HCT116 (cell line): ENCODE measurements at regions not wholly inside any gene's neighbourhood (a gene's known extent, or its start where the extent isn't known, plus 50 kb on each side); places are given as distances from the start of the nearest gene placed in this dataset.

Experiments
- ATAC-seq: fragments of 200-7000 bp; cut with Tn5 transposase; 2 replicates; pipeline ENCODE4 v1.9.1; 2020; ENCODE audit warnings: mild to moderate bottlenecking, moderate library complexity
- BruUV-seq: library from RNA; stranded (reverse); fragments of 400-500 nt; replicated peaks from 2 replicates; lab custom pipeline; 2021; lab: Mats Ljungman, UMichigan
- CTCF ChIA-PET: fragments of 300-600 bp; sonication (Branson Sonifier 250); formaldehyde crosslinking; loops from one replicate; lab custom pipeline; 2021; ENCODE audit warnings: antibody characterized with exemption; lab: Charles Lee
- POLR2A ChIA-PET: fragments of 300-600, 350-600 bp; sonication (Branson Sonifier 250); formaldehyde crosslinking; loops from one replicate; lab custom pipeline; 2021; ENCODE audit warnings: antibody characterized with exemption; lab: Charles Lee
- RAD21 ChIA-PET, 2 experiments: fragments of 300-600 bp; sonication (Branson Sonifier 250); formaldehyde crosslinking; loops; one replicate each; lab custom pipeline; 2023; ENCODE audit warnings: low total read pairs in 2 of 2; ENCODE audit not compliant: uncharacterized antibody in 2 of 2, unreplicated experiment in 2 of 2, low non-redundant PET in 1 of 2; lab: Charles Lee
- DNase-seq: peaks from one replicate; pipeline ENCODE4 v3.0.0-alpha.2; 2010; ENCODE audit warnings: low read depth, low spot score
- H2AFZ ChIP-seq: fragments of 200-600 bp; shearing (Covaris generic), sonication (generic); 2 replicates; pipeline ENCODE4 v1.6.1; 2017; ENCODE audit warnings: low read depth, mixed run types, mixed read lengths, antibody characterized with exemption, low read length; ENCODE audit not compliant: poor library complexity, severe bottlenecking
- H3K27ac ChIP-seq: 2 replicates; pipeline ENCODE4 v1.5.1; 2012; ENCODE audit warnings: low read depth, low read length
- H3K27me3 ChIP-seq: fragments of 200-600 bp; sonication (generic); 2 replicates; pipeline ENCODE4 v1.6.1; 2016; ENCODE audit warnings: mixed run types, low read length, mixed read lengths; ENCODE audit not compliant: insufficient read depth
- H3K36me3 ChIP-seq, 2 experiments: fragments of 200-500 bp in 1 of 2; fragments of 200-600 bp in 1 of 2; sonication (Bioruptor generic) in 1 of 2; sonication (generic) in 1 of 2; 2 replicates each; pipeline versions ENCODE4 v1.5.1 to v1.6.1; 2014 to 2016; ENCODE audit warnings: low read length in 2 of 2, inconsistent platforms in 1 of 2, mixed read lengths in 1 of 2, mixed run types in 1 of 2; ENCODE audit not compliant: insufficient read depth in 2 of 2, control insufficient read depth in 1 of 2
- H3K4me1 ChIP-seq, 2 experiments: fragments of 200-600 bp in 1 of 2; sonication (generic) in 1 of 2; 2 replicates each; pipeline versions ENCODE4 v1.5.1 to v1.6.1; 2012 to 2017; ENCODE audit warnings: low read length in 2 of 2, inconsistent platforms in 1 of 2, mild to moderate bottlenecking in 1 of 2, mixed read lengths in 1 of 2, mixed run types in 1 of 2, moderate library complexity in 1 of 2; ENCODE audit not compliant: insufficient read depth in 2 of 2, control insufficient read depth in 1 of 2
- H3K4me2 ChIP-seq: fragments of 200-600 bp; sonication (generic); 2 replicates; pipeline ENCODE4 v1.6.1; 2017; ENCODE audit warnings: mixed run types, low read length, mixed read lengths
- H3K4me3 ChIP-seq, 2 experiments: fragments of 200-600 bp in 1 of 2; sonication (generic) in 1 of 2; replicated peaks in 1 of 2; 2 replicates each; pipeline ENCODE4 v1.5.1; 2011 to 2016; ENCODE audit warnings: low read length in 2 of 2, control low read depth in 1 of 2, low read depth in 1 of 2, mild to moderate bottlenecking in 1 of 2, mixed read lengths in 1 of 2, mixed run types in 1 of 2
- H3K79me2 ChIP-seq: fragments of 200-600 bp; sonication (generic); 2 replicates; pipeline ENCODE4 v1.6.1; 2017; ENCODE audit warnings: mild to moderate bottlenecking, mixed run types, low read length, moderate library complexity, mixed read lengths; ENCODE audit not compliant: insufficient read depth
- H3K9ac ChIP-seq: fragments of 200-600 bp; sonication (generic); 2 replicates; pipeline ENCODE4 v1.6.1; 2016; ENCODE audit warnings: low read length, mixed read lengths
- H3K9me2 ChIP-seq: fragments of 200-600 bp; sonication (generic), shearing (Covaris generic); 2 replicates; pipeline ENCODE4 v1.6.1; 2017; ENCODE audit warnings: mixed run types, mild to moderate bottlenecking, moderate library complexity; ENCODE audit not compliant: insufficient read depth
- H3K9me3 ChIP-seq, 2 experiments: fragments of 200-500 bp in 1 of 2; fragments of 200-600 bp in 1 of 2; sonication (Bioruptor generic) in 1 of 2; sonication (generic) in 1 of 2; 2 replicates each; pipeline ENCODE4 v1.6.1; 2014 to 2017; ENCODE audit warnings: low read length in 2 of 2, mixed read lengths in 2 of 2, inconsistent platforms in 1 of 2, low read depth in 1 of 2, mild to moderate bottlenecking in 1 of 2, mixed run types in 1 of 2, moderate library complexity in 1 of 2; ENCODE audit not compliant: control insufficient read depth in 1 of 2, insufficient read depth in 1 of 2
- H4K20me1 ChIP-seq: fragments of 200-600 bp; sonication (generic), shearing (Covaris generic); 2 replicates; pipeline ENCODE4 v1.6.1; 2017; ENCODE audit warnings: mixed run types, mild to moderate bottlenecking, moderate library complexity; ENCODE audit not compliant: insufficient read depth
- CEBPB ChIP-seq: IDR thresholded peaks from 2 replicates; pipeline ENCODE4 v1.6.1; 2012; ENCODE audit warnings: low read depth
- EGR1 ChIP-seq: IDR thresholded peaks from 2 replicates; pipeline ENCODE4 v1.6.1; 2012; ENCODE audit warnings: low read depth
- ELF1 ChIP-seq: IDR thresholded peaks from 2 replicates; pipeline ENCODE4 v1.6.1; 2012; ENCODE audit warnings: low read depth, borderline replicate concordance
- EZH2phosphoT487 ChIP-seq: fragments of 200-600 bp; IDR thresholded peaks from 2 replicates; pipeline ENCODE4 v1.6.1; 2018; ENCODE audit warnings: antibody characterized with exemption, borderline replicate concordance
- FOSL1 ChIP-seq: IDR thresholded peaks from 2 replicates; pipeline ENCODE4 v1.6.1; 2012; ENCODE audit warnings: low read depth
- JUND ChIP-seq: IDR thresholded peaks from 2 replicates; pipeline ENCODE4 v1.6.1; 2012
- POLR2AphosphoS5 ChIP-seq: IDR thresholded peaks from 2 replicates; pipeline ENCODE4 v1.6.1; 2011; ENCODE audit warnings: mild to moderate bottlenecking, low read depth, low read length, moderate library complexity
- RAD21 ChIP-seq: IDR thresholded peaks from 2 replicates; pipeline ENCODE4 v1.6.1; 2012; ENCODE audit warnings: low read depth, mild to moderate bottlenecking
- SIN3A ChIP-seq: IDR thresholded peaks from 2 replicates; pipeline ENCODE4 v1.6.1; 2012; ENCODE audit warnings: low read depth
- SP1 ChIP-seq: IDR thresholded peaks from 2 replicates; pipeline ENCODE4 v1.6.1; 2012; ENCODE audit warnings: low read depth
- TCF7L2 ChIP-seq: IDR thresholded peaks from 2 replicates; pipeline ENCODE4 v1.7.0; 2011; ENCODE audit warnings: borderline replicate concordance, inconsistent platforms; ENCODE audit not compliant: insufficient read depth, insufficient read length; ENCODE audit errors: extremely low read depth
- YY1 ChIP-seq: IDR thresholded peaks from 2 replicates; pipeline ENCODE4 v1.6.1; 2011; ENCODE audit warnings: low read length, low read depth, moderate library complexity, mild to moderate bottlenecking; ENCODE audit not compliant: insufficient replicate concordance; ENCODE audit errors: extremely low read depth
- intact Hi-C: fragments of 100-400 bp; cut with micrococcal nuclease; formaldehyde crosslinking; loops from 2 replicates; pipeline ENCODE4 v1.10.0; 2022
- TF ChIP-seq, protein P1 (sequence below): IDR thresholded peaks from 2 replicates; pipeline ENCODE4 v1.6.1; 2011; ENCODE audit warnings: mild to moderate bottlenecking, low read length, moderate library complexity; ENCODE audit not compliant: insufficient replicate concordance; ENCODE audit errors: extremely low read depth
- TF ChIP-seq, protein P2 (sequence below): IDR thresholded peaks from 2 replicates; pipeline ENCODE4 v1.6.1; 2012; ENCODE audit warnings: low read depth
- TF ChIP-seq, protein P3 (sequence below): IDR thresholded peaks from 2 replicates; pipeline ENCODE4 v1.6.1; 2012

DNA sequence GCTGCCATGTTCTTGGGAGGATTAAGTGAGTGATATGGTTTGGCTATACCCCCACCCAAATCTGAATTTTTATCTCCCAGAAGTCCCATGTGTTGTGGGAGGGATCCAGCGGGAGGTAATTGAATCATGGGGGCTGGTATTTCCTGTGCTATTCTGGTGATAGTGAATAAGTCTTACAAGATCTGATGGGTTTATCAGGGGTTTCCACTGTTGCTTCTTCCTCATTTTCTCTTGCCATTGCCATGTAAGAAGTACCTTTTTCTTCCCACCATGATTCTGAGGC lies 291.4 kb downstream of the KCNS3 start:
- intact Hi-C loops: loop anchor here (10.0 kb wide), 1 partner anchor 695 kb away; no protein-coding TSS in a partner anchor
- DNase-seq (no peak), ATAC-seq (no peak)
- H4K20me1 ChIP-seq: no peaks in the 10 kb centered on the region
- H3K36me3 ChIP-seq: no peaks in the 10 kb centered on the region
- RAD21 ChIA-PET: no interaction called here
- no peaks in the 10 kb centered on the region for H3K9me2 ChIP-seq
- H3K27ac ChIP-seq: no peak overlapping the region
- H3K79me2 ChIP-seq: no peaks in the 10 kb centered on the region
- H3K27me3 ChIP-seq: no peaks in the 10 kb centered on the region
- no peak overlapping the region for H2AFZ ChIP-seq
- no peaks in the 10 kb centered on the region for H3K9me3 ChIP-seq
- no TSS peak for BruUV-seq
- H3K9ac ChIP-seq: no peak overlapping the region
- POLR2A ChIA-PET: no interaction called here
- no peak for TF ChIP-seq JUND
- no peak for TF ChIP-seq POLR2AphosphoS5
- TF ChIP-seq, protein P1, sequence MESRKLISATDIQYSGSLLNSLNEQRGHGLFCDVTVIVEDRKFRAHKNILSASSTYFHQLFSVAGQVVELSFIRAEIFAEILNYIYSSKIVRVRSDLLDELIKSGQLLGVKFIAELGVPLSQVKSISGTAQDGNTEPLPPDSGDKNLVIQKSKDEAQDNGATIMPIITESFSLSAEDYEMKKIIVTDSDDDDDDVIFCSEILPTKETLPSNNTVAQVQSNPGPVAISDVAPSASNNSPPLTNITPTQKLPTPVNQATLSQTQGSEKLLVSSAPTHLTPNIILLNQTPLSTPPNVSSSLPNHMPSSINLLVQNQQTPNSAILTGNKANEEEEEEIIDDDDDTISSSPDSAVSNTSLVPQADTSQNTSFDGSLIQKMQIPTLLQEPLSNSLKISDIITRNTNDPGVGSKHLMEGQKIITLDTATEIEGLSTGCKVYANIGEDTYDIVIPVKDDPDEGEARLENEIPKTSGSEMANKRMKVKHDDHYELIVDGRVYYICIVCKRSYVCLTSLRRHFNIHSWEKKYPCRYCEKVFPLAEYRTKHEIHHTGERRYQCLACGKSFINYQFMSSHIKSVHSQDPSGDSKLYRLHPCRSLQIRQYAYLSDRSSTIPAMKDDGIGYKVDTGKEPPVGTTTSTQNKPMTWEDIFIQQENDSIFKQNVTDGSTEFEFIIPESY: no peak
- TF ChIP-seq EGR1: no peak
- CTCF ChIA-PET: no interaction called here
- no peak overlapping the region for H3K4me2 ChIP-seq
- no peaks in the 10 kb centered on the region for H3K4me1 ChIP-seq
- H3K4me3 ChIP-seq: no peak overlapping the region

DNA sequence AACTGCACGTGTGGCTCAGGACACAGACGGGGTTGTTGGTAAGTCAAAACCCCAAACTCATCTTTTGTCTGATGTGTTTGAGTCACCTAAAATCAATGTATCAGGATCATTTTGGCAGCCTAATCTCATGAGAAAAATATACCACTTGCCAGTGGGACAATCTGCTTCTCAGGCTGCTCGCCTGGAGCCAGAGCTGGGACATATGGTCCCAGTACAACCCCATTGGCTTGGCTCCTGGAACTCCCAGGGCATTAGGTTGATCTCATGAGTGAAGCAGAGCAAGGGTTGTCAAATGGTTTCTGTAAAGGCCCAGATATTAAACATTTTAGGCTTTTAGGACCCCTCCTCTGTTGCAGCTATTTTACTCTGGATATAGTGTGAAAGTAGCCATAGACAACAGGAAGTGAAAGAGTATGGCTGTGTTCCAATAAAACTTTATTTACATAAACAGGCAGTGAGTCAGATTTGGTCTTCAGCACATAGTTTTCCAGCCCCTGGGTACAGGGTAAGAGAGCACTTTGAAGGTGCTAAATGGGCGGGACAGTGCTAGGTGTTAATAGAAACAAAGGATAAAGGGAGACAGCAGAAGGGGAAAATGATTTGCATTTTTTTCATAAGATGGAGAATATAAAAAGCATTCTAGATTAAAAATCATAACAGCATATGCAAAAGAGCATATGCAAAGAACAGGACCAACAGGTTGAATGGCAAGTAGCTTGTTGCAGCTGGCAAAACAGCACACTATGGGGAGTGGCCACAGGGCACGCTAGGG lies 290.8 kb downstream of the KCNS3 start:
- Histone ChIP-seq H3K27me3 (no peaks in the 10 kb centered on the region), H3K4me1 (no peaks in the 10 kb centered on the region), H3K9me2 (no peaks in the 10 kb centered on the region), H4K20me1 (no peaks in the 10 kb centered on the region), H3K36me3 (no peaks in the 10 kb centered on the region), H3K4me2 (no peak overlapping the region), H3K9me3 (no peaks in the 10 kb centered on the region), H3K27ac (no peak overlapping the region), H3K9ac (no peak overlapping the region), H3K4me3 (no peak overlapping the region), H2AFZ (no peak overlapping the region), H3K79me2 (no peaks in the 10 kb centered on the region)
- BruUV-seq: no TSS peak
- TF ChIP-seq ELF1: no peak
- no peak for TF ChIP-seq EZH2phosphoT487
- TF ChIP-seq TCF7L2: no peak
- TF ChIP-seq SP1: no peak
- TF ChIP-seq RAD21: no peak
- no peak for TF ChIP-seq CEBPB
- TF ChIP-seq, protein P2, sequence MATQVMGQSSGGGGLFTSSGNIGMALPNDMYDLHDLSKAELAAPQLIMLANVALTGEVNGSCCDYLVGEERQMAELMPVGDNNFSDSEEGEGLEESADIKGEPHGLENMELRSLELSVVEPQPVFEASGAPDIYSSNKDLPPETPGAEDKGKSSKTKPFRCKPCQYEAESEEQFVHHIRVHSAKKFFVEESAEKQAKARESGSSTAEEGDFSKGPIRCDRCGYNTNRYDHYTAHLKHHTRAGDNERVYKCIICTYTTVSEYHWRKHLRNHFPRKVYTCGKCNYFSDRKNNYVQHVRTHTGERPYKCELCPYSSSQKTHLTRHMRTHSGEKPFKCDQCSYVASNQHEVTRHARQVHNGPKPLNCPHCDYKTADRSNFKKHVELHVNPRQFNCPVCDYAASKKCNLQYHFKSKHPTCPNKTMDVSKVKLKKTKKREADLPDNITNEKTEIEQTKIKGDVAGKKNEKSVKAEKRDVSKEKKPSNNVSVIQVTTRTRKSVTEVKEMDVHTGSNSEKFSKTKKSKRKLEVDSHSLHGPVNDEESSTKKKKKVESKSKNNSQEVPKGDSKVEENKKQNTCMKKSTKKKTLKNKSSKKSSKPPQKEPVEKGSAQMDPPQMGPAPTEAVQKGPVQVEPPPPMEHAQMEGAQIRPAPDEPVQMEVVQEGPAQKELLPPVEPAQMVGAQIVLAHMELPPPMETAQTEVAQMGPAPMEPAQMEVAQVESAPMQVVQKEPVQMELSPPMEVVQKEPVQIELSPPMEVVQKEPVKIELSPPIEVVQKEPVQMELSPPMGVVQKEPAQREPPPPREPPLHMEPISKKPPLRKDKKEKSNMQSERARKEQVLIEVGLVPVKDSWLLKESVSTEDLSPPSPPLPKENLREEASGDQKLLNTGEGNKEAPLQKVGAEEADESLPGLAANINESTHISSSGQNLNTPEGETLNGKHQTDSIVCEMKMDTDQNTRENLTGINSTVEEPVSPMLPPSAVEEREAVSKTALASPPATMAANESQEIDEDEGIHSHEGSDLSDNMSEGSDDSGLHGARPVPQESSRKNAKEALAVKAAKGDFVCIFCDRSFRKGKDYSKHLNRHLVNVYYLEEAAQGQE: no peak
- TF ChIP-seq, protein P3, sequence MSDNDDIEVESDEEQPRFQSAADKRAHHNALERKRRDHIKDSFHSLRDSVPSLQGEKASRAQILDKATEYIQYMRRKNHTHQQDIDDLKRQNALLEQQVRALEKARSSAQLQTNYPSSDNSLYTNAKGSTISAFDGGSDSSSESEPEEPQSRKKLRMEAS: no peak
- no peak for TF ChIP-seq SIN3A
- TF ChIP-seq FOSL1: no peak
- no peak for TF ChIP-seq YY1
- ChIA-PET POLR2A (no interaction called here), RAD21 (no interaction called here), CTCF (no interaction called here)
- ATAC-seq: no peak
- intact Hi-C loops: no loop called here
- DNase-seq: no peak
